Osteoblast (primary cell): ENCODE measurements at regions not wholly inside any gene's neighbourhood (a gene's known extent, or its start where the extent isn't known, plus 50 kb on each side); places are given as distances from the start of the nearest gene placed in this dataset.

Source experiments
- DNase-seq: peaks from one replicate; pipeline ENCODE4 v3.0.0; 2011; ENCODE audit warnings: low spot score, mixed read lengths; ENCODE audit not compliant: insufficient read length; ENCODE audit errors: missing footprints
- H2AFZ ChIP-seq: 2 replicates; pipeline ENCODE4 v1.6.0; 2011; ENCODE audit warnings: mild to moderate bottlenecking, low read length
- H3K27ac ChIP-seq: 2 replicates; pipeline ENCODE4 v1.5.1; 2011; ENCODE audit warnings: mild to moderate bottlenecking, low read depth, low read length, moderate library complexity
- H3K27me3 ChIP-seq: 2 replicates; pipeline ENCODE4 v1.6.0; 2012; ENCODE audit warnings: mild to moderate bottlenecking, control low read depth, inconsistent platforms, low read length, moderate library complexity; ENCODE audit not compliant: insufficient read depth
- H3K36me3 ChIP-seq: 2 replicates; pipeline ENCODE4 v1.5.1; 2011; ENCODE audit warnings: mild to moderate bottlenecking, low read length, control low read depth, moderate library complexity; ENCODE audit not compliant: insufficient read depth
- H3K4me1 ChIP-seq: 2 replicates; pipeline ENCODE4 v1.5.1; 2011; ENCODE audit warnings: mild to moderate bottlenecking, low read length, control low read depth, moderate library complexity; ENCODE audit not compliant: insufficient read depth
- H3K4me2 ChIP-seq: 2 replicates; pipeline ENCODE4 v1.6.0; 2011; ENCODE audit warnings: mild to moderate bottlenecking, low read length; ENCODE audit not compliant: insufficient read depth
- H3K4me3 ChIP-seq: fragments of 200-600 bp; sonication (generic); 3 replicates; pipeline ENCODE4 v1.5.1; 2012; ENCODE audit warnings: mild to moderate bottlenecking, low read length, inconsistent platforms; ENCODE audit not compliant: insufficient read depth
- H3K79me2 ChIP-seq: 2 replicates; pipeline ENCODE4 v1.6.0; 2012; ENCODE audit warnings: mild to moderate bottlenecking, low read length, control low read depth, inconsistent platforms; ENCODE audit not compliant: insufficient read depth
- H3K9me3 ChIP-seq: 2 replicates; pipeline ENCODE4 v1.5.1; 2011; ENCODE audit warnings: low read depth, low read length, control low read depth
- H4K20me1 ChIP-seq: 2 replicates; pipeline ENCODE4 v1.6.0; 2012; ENCODE audit warnings: mild to moderate bottlenecking, low read length, control low read depth; ENCODE audit not compliant: insufficient read depth
- TF ChIP-seq, protein P1 (sequence below): IDR thresholded peaks from 2 replicates; pipeline ENCODE4 v1.5.1; 2011; ENCODE audit warnings: mild to moderate bottlenecking, low read depth, low read length, moderate library complexity; ENCODE audit errors: extremely low read depth

- DNase-seq = no peak
- TF ChIP-seq, protein P1, sequence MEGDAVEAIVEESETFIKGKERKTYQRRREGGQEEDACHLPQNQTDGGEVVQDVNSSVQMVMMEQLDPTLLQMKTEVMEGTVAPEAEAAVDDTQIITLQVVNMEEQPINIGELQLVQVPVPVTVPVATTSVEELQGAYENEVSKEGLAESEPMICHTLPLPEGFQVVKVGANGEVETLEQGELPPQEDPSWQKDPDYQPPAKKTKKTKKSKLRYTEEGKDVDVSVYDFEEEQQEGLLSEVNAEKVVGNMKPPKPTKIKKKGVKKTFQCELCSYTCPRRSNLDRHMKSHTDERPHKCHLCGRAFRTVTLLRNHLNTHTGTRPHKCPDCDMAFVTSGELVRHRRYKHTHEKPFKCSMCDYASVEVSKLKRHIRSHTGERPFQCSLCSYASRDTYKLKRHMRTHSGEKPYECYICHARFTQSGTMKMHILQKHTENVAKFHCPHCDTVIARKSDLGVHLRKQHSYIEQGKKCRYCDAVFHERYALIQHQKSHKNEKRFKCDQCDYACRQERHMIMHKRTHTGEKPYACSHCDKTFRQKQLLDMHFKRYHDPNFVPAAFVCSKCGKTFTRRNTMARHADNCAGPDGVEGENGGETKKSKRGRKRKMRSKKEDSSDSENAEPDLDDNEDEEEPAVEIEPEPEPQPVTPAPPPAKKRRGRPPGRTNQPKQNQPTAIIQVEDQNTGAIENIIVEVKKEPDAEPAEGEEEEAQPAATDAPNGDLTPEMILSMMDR = no peak
- Histone ChIP-seq H4K20me1 (no peaks in the 10 kb centered on the region), H2AFZ (no peak overlapping the region), H3K9me3 (no peaks in the 10 kb centered on the region), H3K4me2 (no peak overlapping the region), H3K27me3 (no peaks in the 10 kb centered on the region), H3K4me3 (no peak overlapping the region), H3K4me1 (no peaks in the 10 kb centered on the region), H3K27ac (no peak overlapping the region), H3K36me3 (no peaks in the 10 kb centered on the region), H3K79me2 (no peaks in the 10 kb centered on the region)
Measured at GRCh38 chr6:69589626-69590025, 207.2 kb downstream of the LMBRD1 start.

DNA sequence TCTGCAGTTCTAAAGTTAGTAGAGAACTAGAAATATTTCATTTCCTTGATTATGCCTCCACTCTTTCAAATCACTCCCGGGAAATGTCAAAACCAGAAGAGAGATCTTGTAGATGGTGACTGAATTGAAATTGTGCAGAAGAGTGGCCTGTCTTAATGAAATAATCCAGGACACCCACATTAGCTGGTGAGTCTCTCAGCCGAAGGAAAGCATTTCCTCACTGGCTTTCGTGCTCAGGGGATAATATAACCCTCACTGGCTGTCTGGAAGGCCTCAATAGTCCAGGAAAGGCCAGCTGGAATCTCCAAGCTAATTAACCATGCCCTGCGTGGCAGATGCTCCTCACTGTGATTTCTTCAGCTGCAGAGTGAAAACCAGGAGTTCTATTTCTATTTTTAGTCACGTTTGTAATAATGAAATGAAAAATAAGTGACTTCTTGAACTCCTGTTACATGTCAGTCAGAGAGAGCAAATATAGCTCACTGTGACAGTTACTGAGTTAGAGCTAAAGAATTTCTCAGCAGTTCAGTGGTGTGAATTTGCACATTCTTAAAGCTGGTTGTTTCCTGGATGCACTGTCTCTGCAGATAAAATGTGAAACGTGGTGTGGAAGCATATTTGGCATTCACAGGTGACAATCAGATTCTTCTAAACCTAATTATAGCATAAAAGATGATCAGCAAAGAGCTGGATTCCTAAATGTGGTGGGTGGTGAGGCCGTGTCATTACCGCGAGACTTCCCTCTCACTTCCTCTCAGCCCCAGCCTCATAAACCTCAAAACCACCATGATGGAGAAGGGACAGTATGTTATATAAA, 211.7 kb downstream of the LMBRD1 start:
- Histone ChIP-seq H3K27me3 (no peaks in the 10 kb centered on the region), H3K27ac (peak overlapping the region; percentile 39), H3K4me2 (no peak overlapping the region), H3K4me1 (no peaks in the 10 kb centered on the region), H4K20me1 (no peaks in the 10 kb centered on the region), H2AFZ (no peak overlapping the region), H3K4me3 (no peak overlapping the region), H3K79me2 (no peaks in the 10 kb centered on the region), H3K9me3 (no peaks in the 10 kb centered on the region), H3K36me3 (no peaks in the 10 kb centered on the region)
- TF ChIP-seq, protein P1 = no peak
- no peak for DNase-seq

DNA sequence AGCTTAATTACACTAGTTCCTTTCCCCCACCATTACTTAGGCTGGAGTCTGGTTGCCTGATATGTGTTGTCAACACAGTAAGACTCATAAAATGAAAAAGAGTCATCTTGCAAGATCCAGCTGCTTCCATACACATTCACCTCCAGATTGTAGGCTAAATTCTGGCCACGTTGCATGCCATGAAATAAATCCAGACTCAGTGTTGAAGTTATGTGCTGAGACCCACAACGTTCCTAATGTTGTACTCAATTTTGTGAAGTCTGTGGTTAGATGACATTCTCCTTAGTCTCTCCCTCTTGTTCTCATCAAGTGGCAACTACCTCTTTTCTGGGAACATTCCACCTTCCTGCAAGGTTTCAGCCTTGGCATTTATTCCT, 212.3 kb downstream of the LMBRD1 start:
- Histone ChIP-seq H3K4me3 (no peak overlapping the region), H3K79me2 (no peaks in the 10 kb centered on the region), H3K27ac (peak overlapping the region; percentile 39), H2AFZ (no peak overlapping the region), H3K4me2 (no peak overlapping the region), H3K36me3 (no peaks in the 10 kb centered on the region), H3K9me3 (no peaks in the 10 kb centered on the region), H3K4me1 (no peaks in the 10 kb centered on the region), H4K20me1 (no peaks in the 10 kb centered on the region), H3K27me3 (no peaks in the 10 kb centered on the region)
- no peak for DNase-seq
- TF ChIP-seq, protein P1 = no peak

DNA sequence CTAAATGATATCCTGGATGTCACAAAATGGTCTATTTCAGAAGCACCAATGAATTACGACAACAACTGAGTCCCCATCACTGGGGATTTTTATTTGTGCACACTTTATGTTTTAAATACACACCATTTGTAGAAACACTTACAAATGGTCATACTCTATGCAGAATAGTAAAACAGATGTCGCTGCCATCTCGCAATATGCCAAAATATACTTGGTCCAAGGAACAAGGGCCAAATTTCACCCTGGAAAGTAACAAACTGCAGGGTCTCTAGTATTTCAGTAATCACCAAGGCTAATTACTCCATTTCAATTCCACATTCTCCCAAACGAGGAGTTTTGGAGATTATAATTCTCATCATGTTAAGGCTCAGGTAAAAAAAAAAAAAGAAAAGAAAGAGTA, 215.2 kb downstream of the LMBRD1 start:
- no peaks in the 10 kb centered on the region for H3K4me1 ChIP-seq
- no peaks in the 10 kb centered on the region for H3K27me3 ChIP-seq
- no peak overlapping the region for H2AFZ ChIP-seq
- H3K4me2 ChIP-seq = no peak overlapping the region
- H3K79me2 ChIP-seq = no peaks in the 10 kb centered on the region
- H3K36me3 ChIP-seq = no peaks in the 10 kb centered on the region
- no peaks in the 10 kb centered on the region for H4K20me1 ChIP-seq
- no peak overlapping the region for H3K4me3 ChIP-seq
- H3K27ac ChIP-seq = no peak overlapping the region
- H3K9me3 ChIP-seq = no peaks in the 10 kb centered on the region
- DNase-seq = no peak
- TF ChIP-seq, protein P1 = no peak
